Uterus (tissue), 3 donors: ENCODE measurements at regions not wholly inside any gene's neighbourhood (a gene's known extent, or its start where the extent isn't known, plus 50 kb on each side); places are given as distances from the start of the nearest gene placed in this dataset.

Experiments
- DNase-seq, 2 donors: peaks; one replicate each; pipeline ENCODE4 v3.0.0-alpha.2; 2019 to 2020
- H3K27ac ChIP-seq, 2 donors: fragments of 200-600 bp; sonication (generic); 1 replicate in 1 of 2; 2 replicates in 1 of 2; pipeline ENCODE4 v1.5.1; 2016 to 2018
- H3K27me3 ChIP-seq, 2 donors: fragments of 200-600 bp; sonication (generic); one replicate each; pipeline ENCODE4 v1.5.1; 2018 to 2019; ENCODE audit warnings: control low read depth in 1 of 2
- H3K36me3 ChIP-seq, 2 donors: fragments of 200-600 bp; sonication (generic); one replicate each; pipeline ENCODE4 v1.5.1; 2019; ENCODE audit warnings: control low read depth in 1 of 2
- H3K4me1 ChIP-seq, 2 donors: fragments of 200-600 bp; sonication (generic); one replicate each; pipeline ENCODE4 v1.5.1; 2018 to 2019; ENCODE audit warnings: control low read depth in 1 of 2
- H3K4me3 ChIP-seq, 2 donors: fragments of 200-600 bp; sonication (generic); 1 replicate in 1 of 2; 2 replicates in 1 of 2; pipeline ENCODE4 v1.5.1; 2018 to 2019; ENCODE audit warnings: mild to moderate bottlenecking in 1 of 2
- H3K9me3 ChIP-seq, 2 donors: fragments of 200-600 bp; sonication (generic); one replicate each; pipeline ENCODE4 v1.5.1; 2019; ENCODE audit warnings: control low read depth in 1 of 2
- POLR2A ChIP-seq, 2 donors: fragments of 450-650 bp; IDR thresholded peaks; one replicate each; pipeline ENCODE4 v1.6.1; 2016; ENCODE audit warnings: antibody characterized with exemption in 2 of 2, mild to moderate bottlenecking in 1 of 2, moderate library complexity in 1 of 2
- intact Hi-C: fragments of 100-400 bp; cut with DNase I; formaldehyde crosslinking; loops from one replicate; pipeline ENCODE4 v1.15.1; 2023; ENCODE audit warnings: low total_unique reads
- TF ChIP-seq, protein P1 (sequence below), 4 experiments: fragments of 200-600 bp in 2 of 4; fragments of 450-650 bp in 2 of 4; sonication (generic) in 2 of 4; IDR thresholded peaks; one replicate each; pipeline ENCODE4 v1.5.1; 2016 to 2019; ENCODE audit warnings: antibody characterized with exemption in 4 of 4, mild to moderate bottlenecking in 2 of 4, moderate library complexity in 1 of 4
- donor health status: DM: yes; HTN: yes; CAD: no.

- DNase-seq = peak; percentile 25 to 38
- peak overlapping the region; percentile 68 to 73 for H3K27ac ChIP-seq
- H3K4me3 ChIP-seq = no peak overlapping the region
- H3K9me3 ChIP-seq = no peaks in the 10 kb centered on the region
- no peaks in the 10 kb centered on the region for H3K27me3 ChIP-seq
- peaks cover 3 to 6% of the 10 kb centered on the region in 2 donors for H3K4me1 ChIP-seq
- TF ChIP-seq POLR2A (IDR thresholded peaks at IDR 0.05) = no peak
- TF ChIP-seq, protein P1, sequence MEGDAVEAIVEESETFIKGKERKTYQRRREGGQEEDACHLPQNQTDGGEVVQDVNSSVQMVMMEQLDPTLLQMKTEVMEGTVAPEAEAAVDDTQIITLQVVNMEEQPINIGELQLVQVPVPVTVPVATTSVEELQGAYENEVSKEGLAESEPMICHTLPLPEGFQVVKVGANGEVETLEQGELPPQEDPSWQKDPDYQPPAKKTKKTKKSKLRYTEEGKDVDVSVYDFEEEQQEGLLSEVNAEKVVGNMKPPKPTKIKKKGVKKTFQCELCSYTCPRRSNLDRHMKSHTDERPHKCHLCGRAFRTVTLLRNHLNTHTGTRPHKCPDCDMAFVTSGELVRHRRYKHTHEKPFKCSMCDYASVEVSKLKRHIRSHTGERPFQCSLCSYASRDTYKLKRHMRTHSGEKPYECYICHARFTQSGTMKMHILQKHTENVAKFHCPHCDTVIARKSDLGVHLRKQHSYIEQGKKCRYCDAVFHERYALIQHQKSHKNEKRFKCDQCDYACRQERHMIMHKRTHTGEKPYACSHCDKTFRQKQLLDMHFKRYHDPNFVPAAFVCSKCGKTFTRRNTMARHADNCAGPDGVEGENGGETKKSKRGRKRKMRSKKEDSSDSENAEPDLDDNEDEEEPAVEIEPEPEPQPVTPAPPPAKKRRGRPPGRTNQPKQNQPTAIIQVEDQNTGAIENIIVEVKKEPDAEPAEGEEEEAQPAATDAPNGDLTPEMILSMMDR (IDR thresholded peaks at IDR 0.05) = no peak
- intact Hi-C loops = no loop called here
- H3K36me3 ChIP-seq = no peaks in the 10 kb centered on the region
These were observed 209.1 kb upstream of the JADE1 start for GRCh38 chr4:128600410-128600809.

- no peak overlapping the region for H3K4me3 ChIP-seq
- intact Hi-C loops = no loop called here
- H3K9me3 ChIP-seq = no peaks in the 10 kb centered on the region
- no peak overlapping the region for H3K27ac ChIP-seq
- DNase-seq = no peak
- H3K27me3 ChIP-seq = no peaks in the 10 kb centered on the region
- no peak for TF ChIP-seq POLR2A (IDR thresholded peaks at IDR 0.05)
- TF ChIP-seq, protein P1 (IDR thresholded peaks at IDR 0.05) = no peak
- peaks cover 3 to 6% of the 10 kb centered on the region in 2 donors for H3K4me1 ChIP-seq
- no peaks in the 10 kb centered on the region for H3K36me3 ChIP-seq
These were observed 212.0 kb upstream of the JADE1 start for GRCh38 chr4:128597500-128597899.

GRCh38 chr4:128596853-128597252, 212.6 kb upstream of the JADE1 start:
- no peak overlapping the region for H3K27ac ChIP-seq
- peaks cover 1 to 3% of the 10 kb centered on the region in 2 donors for H3K4me1 ChIP-seq
- intact Hi-C loops = no loop called here
- no peak overlapping the region for H3K4me3 ChIP-seq
- no peaks in the 10 kb centered on the region for H3K9me3 ChIP-seq
- H3K27me3 ChIP-seq = no peaks in the 10 kb centered on the region
- DNase-seq = no peak
- H3K36me3 ChIP-seq = no peaks in the 10 kb centered on the region
- TF ChIP-seq, protein P1 (IDR thresholded peaks at IDR 0.05) = no peak
- no peak for TF ChIP-seq POLR2A (IDR thresholded peaks at IDR 0.05)

DNA sequence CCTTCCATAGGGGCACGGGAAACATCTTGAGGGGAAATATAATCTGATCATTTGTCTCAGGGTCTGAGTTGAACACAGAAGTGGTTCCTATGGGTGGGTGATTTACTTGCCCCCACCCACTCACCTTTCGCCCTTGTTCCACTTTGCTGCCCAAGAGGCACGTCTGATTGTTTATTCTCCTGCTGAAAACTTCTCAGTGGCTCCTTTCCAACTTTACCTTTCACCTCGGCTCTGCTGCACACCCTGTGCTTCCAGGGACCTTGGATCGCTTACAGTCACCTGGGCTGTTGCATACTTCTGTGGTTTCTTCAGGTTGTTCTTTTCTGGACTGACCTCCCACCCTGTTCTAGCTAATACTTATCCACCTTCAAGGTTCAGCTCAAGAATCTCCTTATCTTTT, 213.4 kb upstream of the JADE1 start:
- DNase-seq = no peak
- no peaks in the 10 kb centered on the region for H3K36me3 ChIP-seq
- H3K27me3 ChIP-seq = no peaks in the 10 kb centered on the region
- TF ChIP-seq POLR2A (IDR thresholded peaks at IDR 0.05) = no peak
- TF ChIP-seq, protein P1 (IDR thresholded peaks at IDR 0.05) = no peak
- no peak overlapping the region for H3K27ac ChIP-seq
- intact Hi-C loops = no loop called here
- H3K4me3 ChIP-seq = no peak overlapping the region
- no peaks in the 10 kb centered on the region for H3K9me3 ChIP-seq
- peaks cover 0 to 3% of the 10 kb centered on the region in 2 donors for H3K4me1 ChIP-seq

- Histone ChIP-seq H3K36me3 (no peaks in the 10 kb centered on the region), H3K27ac (peak overlapping the region in 1 of 2 donors; percentile 48), H3K4me1 (no peaks in the 10 kb centered on the region), H3K27me3 (no peaks in the 10 kb centered on the region), H3K9me3 (no peaks in the 10 kb centered on the region), H3K4me3 (no peak overlapping the region)
- intact Hi-C loops = no loop called here
- DNase-seq = no peak
- no peak for TF ChIP-seq POLR2A (IDR thresholded peaks at IDR 0.05)
- TF ChIP-seq, protein P1 (IDR thresholded peaks at IDR 0.05) = no peak
These were observed 218.0 kb upstream of the JADE1 start for GRCh38 chr4:128591482-128591881.
